ENCODE measurements at regions not wholly inside any gene's neighbourhood (a gene's known extent, or its start where the extent isn't known, plus 50 kb on each side); places are given as distances from the start of the nearest gene placed in this dataset.

DNA sequence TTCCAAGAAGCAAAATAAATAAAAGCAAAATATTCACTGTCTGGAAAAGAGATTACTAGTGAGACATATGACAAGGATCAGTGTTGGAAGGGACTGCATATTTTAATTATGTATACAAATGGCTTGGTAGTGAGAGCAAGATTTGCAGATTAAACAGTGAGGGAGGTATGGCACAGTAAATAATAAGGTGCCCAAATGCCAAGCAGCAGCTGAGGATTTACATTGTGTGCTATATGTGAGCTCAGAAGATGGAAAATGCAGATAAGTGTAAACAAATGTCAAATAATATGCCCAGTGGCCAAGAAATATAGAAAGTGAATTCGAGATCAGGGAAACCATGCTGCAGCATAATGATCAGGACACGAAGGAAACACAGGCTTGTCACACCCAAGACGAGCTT, 173.8 kb upstream of the NRSN1 start:
- TF ChIP-seq, protein P1, sequence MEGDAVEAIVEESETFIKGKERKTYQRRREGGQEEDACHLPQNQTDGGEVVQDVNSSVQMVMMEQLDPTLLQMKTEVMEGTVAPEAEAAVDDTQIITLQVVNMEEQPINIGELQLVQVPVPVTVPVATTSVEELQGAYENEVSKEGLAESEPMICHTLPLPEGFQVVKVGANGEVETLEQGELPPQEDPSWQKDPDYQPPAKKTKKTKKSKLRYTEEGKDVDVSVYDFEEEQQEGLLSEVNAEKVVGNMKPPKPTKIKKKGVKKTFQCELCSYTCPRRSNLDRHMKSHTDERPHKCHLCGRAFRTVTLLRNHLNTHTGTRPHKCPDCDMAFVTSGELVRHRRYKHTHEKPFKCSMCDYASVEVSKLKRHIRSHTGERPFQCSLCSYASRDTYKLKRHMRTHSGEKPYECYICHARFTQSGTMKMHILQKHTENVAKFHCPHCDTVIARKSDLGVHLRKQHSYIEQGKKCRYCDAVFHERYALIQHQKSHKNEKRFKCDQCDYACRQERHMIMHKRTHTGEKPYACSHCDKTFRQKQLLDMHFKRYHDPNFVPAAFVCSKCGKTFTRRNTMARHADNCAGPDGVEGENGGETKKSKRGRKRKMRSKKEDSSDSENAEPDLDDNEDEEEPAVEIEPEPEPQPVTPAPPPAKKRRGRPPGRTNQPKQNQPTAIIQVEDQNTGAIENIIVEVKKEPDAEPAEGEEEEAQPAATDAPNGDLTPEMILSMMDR (IDR thresholded peaks at IDR 0.05) = no peak
- TF ChIP-seq POLR2AphosphoS5 (IDR thresholded peaks at IDR 0.05) = no peak
- no peak for TF ChIP-seq POLR2A (IDR thresholded peaks at IDR 0.05; ENCODE audit: low read depth)
- TF ChIP-seq EP300 (IDR thresholded peaks at IDR 0.05) = no peak

All from esophagus muscularis mucosa (tissue), 4 donors.